ENCODE measurements at regions not wholly inside any gene's neighbourhood (a gene's known extent, or its start where the extent isn't known, plus 50 kb on each side); places are given as distances from the start of the nearest gene placed in this dataset.

DNA sequence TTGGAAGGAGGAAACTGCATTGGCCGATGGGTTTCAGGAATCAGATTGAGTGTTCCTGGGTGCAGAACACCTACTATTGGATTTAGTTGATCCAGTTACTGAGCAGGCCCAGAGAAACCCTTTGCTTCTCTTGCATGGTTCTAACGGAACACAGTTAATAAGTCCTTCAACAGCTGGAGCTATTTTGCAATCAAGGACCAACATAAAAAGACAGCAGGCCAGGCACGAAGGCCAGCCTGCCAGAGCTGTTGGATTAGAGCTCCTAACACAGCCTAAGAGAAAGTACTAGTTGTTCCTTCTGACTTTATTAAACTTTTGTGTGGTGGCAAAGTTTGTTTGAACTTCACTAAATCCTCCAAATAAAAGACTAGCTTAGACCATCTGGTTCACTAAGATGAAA, 148.0 kb upstream of the LMO4 start:
- POLR2A ChIA-PET, result interaction anchor here (1.4 kb wide), 1 partner anchor 10 kb away, joined by 3 read pairs; no protein-coding TSS in a partner anchor
- no peak overlapping the region for H3K4me3 ChIP-seq
- in situ Hi-C loops (cut with MboI), result no loop called here

DNA sequence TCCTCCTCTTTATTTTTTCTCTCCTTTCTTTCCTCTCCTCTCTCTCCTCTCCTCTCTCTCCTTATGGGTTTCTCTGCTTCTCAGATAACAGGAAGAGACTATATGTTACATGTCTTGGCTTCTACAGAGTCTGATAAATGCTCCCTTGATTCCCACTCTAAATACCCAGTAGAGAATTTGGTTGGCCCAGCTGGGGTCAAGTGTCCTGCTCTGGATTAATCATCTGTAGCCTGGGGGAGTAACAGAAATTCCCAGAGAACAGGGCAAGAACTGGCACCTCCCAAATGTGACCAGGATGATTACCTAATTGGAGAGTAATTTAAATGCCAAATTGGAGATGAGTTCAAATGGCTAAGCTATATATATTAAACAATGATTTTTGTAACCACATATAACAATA, 146.1 kb upstream of the LMO4 start:
- BruUV-seq (replicated peaks), result no TSS peak
- TF ChIP-seq KDM1A (IDR thresholded peaks at IDR 0.05), result no peak
- TF ChIP-seq BDP1 (IDR thresholded peaks at IDR 0.05; ENCODE audit: insufficient read depth, insufficient read length), result no peak
- TF ChIP-seq, protein P1, sequence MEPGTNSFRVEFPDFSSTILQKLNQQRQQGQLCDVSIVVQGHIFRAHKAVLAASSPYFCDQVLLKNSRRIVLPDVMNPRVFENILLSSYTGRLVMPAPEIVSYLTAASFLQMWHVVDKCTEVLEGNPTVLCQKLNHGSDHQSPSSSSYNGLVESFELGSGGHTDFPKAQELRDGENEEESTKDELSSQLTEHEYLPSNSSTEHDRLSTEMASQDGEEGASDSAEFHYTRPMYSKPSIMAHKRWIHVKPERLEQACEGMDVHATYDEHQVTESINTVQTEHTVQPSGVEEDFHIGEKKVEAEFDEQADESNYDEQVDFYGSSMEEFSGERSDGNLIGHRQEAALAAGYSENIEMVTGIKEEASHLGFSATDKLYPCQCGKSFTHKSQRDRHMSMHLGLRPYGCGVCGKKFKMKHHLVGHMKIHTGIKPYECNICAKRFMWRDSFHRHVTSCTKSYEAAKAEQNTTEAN (CRISPR knock-in tag; IDR thresholded peaks at IDR 0.05), result no peak
- no peak for TF ChIP-seq NCOR1 (IDR thresholded peaks at IDR 0.05)
- TF ChIP-seq GTF2E2 (tag; IDR thresholded peaks at IDR 0.05), result no peak
- TF ChIP-seq SREBF2 (CRISPR knock-in tag; IDR thresholded peaks at IDR 0.05), result no peak
- TF ChIP-seq, protein P2, sequence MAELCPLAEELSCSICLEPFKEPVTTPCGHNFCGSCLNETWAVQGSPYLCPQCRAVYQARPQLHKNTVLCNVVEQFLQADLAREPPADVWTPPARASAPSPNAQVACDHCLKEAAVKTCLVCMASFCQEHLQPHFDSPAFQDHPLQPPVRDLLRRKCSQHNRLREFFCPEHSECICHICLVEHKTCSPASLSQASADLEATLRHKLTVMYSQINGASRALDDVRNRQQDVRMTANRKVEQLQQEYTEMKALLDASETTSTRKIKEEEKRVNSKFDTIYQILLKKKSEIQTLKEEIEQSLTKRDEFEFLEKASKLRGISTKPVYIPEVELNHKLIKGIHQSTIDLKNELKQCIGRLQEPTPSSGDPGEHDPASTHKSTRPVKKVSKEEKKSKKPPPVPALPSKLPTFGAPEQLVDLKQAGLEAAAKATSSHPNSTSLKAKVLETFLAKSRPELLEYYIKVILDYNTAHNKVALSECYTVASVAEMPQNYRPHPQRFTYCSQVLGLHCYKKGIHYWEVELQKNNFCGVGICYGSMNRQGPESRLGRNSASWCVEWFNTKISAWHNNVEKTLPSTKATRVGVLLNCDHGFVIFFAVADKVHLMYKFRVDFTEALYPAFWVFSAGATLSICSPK (IDR thresholded peaks at IDR 0.05; ENCODE audit: borderline replicate concordance), result no peak
- no peak for TF ChIP-seq RBM22 (IDR thresholded peaks at IDR 0.05; ENCODE audit: low read depth, low read length, poor library complexity, severe bottlenecking)
- TF ChIP-seq, protein P3, sequence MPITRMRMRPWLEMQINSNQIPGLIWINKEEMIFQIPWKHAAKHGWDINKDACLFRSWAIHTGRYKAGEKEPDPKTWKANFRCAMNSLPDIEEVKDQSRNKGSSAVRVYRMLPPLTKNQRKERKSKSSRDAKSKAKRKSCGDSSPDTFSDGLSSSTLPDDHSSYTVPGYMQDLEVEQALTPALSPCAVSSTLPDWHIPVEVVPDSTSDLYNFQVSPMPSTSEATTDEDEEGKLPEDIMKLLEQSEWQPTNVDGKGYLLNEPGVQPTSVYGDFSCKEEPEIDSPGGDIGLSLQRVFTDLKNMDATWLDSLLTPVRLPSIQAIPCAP (CRISPR knock-in tag; IDR thresholded peaks at IDR 0.05; ENCODE audit: borderline replicate concordance), result no peak
- no peak for TF ChIP-seq ZNF717 (CRISPR knock-in tag; IDR thresholded peaks at IDR 0.05)
- no peak for TF ChIP-seq ZNF41 (CRISPR knock-in tag; conservative IDR thresholded peaks at IDR 0.05)

More for the DNA sequence above, 148.0 kb upstream of the LMO4 start:
- CTCF ChIA-PET (ENCODE audit: low intra/inter-chr PET ratio), result interaction anchor here (0.7 kb wide), 1 partner anchor 405 kb away, joined by 3 read pairs; no protein-coding TSS in a partner anchor
- BruUV-seq (replicated peaks), result no TSS peak
- H3K9ac ChIP-seq (ENCODE audit: insufficient read depth in 1 of 2, low read depth in 2 of 2, low read length in 2 of 2), result no peak overlapping the region
- TF ChIP-seq EHMT2 (IDR thresholded peaks at IDR 0.05), result no peak
- no peak for TF ChIP-seq TCF7 (IDR thresholded peaks at IDR 0.05; ENCODE audit: borderline replicate concordance)
- no peak for TF ChIP-seq MTA1 (IDR thresholded peaks at IDR 0.05; ENCODE audit: borderline replicate concordance)
- no peak for TF ChIP-seq FOXJ2 (tag; IDR thresholded peaks at IDR 0.05)
- TF ChIP-seq ZNF696 (CRISPR knock-in tag; conservative IDR thresholded peaks at IDR 0.05), result no peak
- no peak for FAIRE-seq
- no peak overlapping the region for H3K27ac ChIP-seq (ENCODE audit: extremely low read depth, low read depth, low read length)
- no peaks in the 10 kb centered on the region for H3K79me2 ChIP-seq (ENCODE audit: control insufficient read depth, insufficient read depth, low read length)
- no peaks in the 10 kb centered on the region for H3K9me3 ChIP-seq (replicated peaks; ENCODE audit: control insufficient read depth, insufficient read depth, low read depth, low read length)
- H3K4me1 ChIP-seq (replicated peaks in 1 of 2; ENCODE audit: control insufficient read depth in 2 of 2, insufficient read depth in 2 of 2, low read length in 2 of 2), result peaks cover 0 to 6% of the 10 kb centered on the region in 2 experiments; a peak in 1 of 5 replicates
- peaks cover 5 to 28% of the 10 kb centered on the region in 2 experiments; a peak in 3 of 5 replicates for H3K27me3 ChIP-seq (ENCODE audit: control insufficient read depth in 2 of 2, insufficient read depth in 2 of 2, low read length in 2 of 2)
- H2AFZ ChIP-seq (ENCODE audit: low read depth, low read length), result no peak overlapping the region
- no peaks in the 10 kb centered on the region for H3K9me1 ChIP-seq (ENCODE audit: control insufficient read depth, insufficient read depth, low read length)
- H4K20me1 ChIP-seq (replicated peaks; ENCODE audit: control insufficient read depth, insufficient read depth, low read length), result 0 out of 2 replicates have a peak, but pooled peaks cover 12% of the 10 kb centered on the region
- ATAC-seq, result no peak
- DNase-seq (ENCODE audit: extremely low read depth in 1 of 4, low spot score in 3 of 4), result no peak
- WGBS (ENCODE audit: insufficient coverage, low coverage, missing lambda C conversion rate), result 0% methylated on average over 3 of the region's 3 CpGs
- no peaks in the 10 kb centered on the region for H3K36me3 ChIP-seq (ENCODE audit: control insufficient read depth, insufficient read depth, low read length)
- H3K4me2 ChIP-seq (ENCODE audit: insufficient read depth, low read length), result no peak overlapping the region
- intact Hi-C loops (cut with micrococcal nuclease), result no loop called here

More for the DNA sequence above, 146.1 kb upstream of the LMO4 start:
- Histone ChIP-seq H3K27me3 (ENCODE audit: control insufficient read depth in 2 of 2, insufficient read depth in 2 of 2, low read length in 2 of 2) (peaks cover 5 to 24% of the 10 kb centered on the region in 2 experiments; a peak in 2 of 5 replicates), H3K27ac (ENCODE audit: extremely low read depth, low read depth, low read length) (no peak overlapping the region), H3K9me3 (replicated peaks; ENCODE audit: control insufficient read depth, insufficient read depth, low read depth, low read length) (no peaks in the 10 kb centered on the region), H3K4me1 (replicated peaks in 1 of 2; ENCODE audit: control insufficient read depth in 2 of 2, insufficient read depth in 2 of 2, low read length in 2 of 2) (peaks cover 0 to 6% of the 10 kb centered on the region in 2 experiments; a peak in 1 of 5 replicates), H3K9ac (ENCODE audit: insufficient read depth in 1 of 2, low read depth in 2 of 2, low read length in 2 of 2) (no peak overlapping the region), H3K4me2 (ENCODE audit: insufficient read depth, low read length) (no peak overlapping the region), H4K20me1 (replicated peaks; ENCODE audit: control insufficient read depth, insufficient read depth, low read length) (0 out of 2 replicates have a peak, but pooled peaks cover 12% of the 10 kb centered on the region), H2AFZ (ENCODE audit: low read depth, low read length) (no peak overlapping the region), H3K4me3 (no peak overlapping the region), H3K79me2 (ENCODE audit: control insufficient read depth, insufficient read depth, low read length) (no peaks in the 10 kb centered on the region), H3K9me1 (ENCODE audit: control insufficient read depth, insufficient read depth, low read length) (no peaks in the 10 kb centered on the region), H3K36me3 (ENCODE audit: control insufficient read depth, insufficient read depth, low read length) (no peaks in the 10 kb centered on the region)
- FAIRE-seq (no peak), ATAC-seq (no peak), DNase-seq (ENCODE audit: extremely low read depth in 1 of 4, low spot score in 3 of 4) (no peak)
- intact Hi-C loops (cut with micrococcal nuclease) (no loop called here), in situ Hi-C loops (cut with MboI) (no loop called here)
- ChIA-PET POLR2A (interaction anchor here (1.5 kb wide), 1 partner anchor 9 kb away, joined by 5 read pairs; no protein-coding TSS in a partner anchor), CTCF (ENCODE audit: low intra/inter-chr PET ratio) (no interaction called here)
